Aorta (tissue), 5 donors: ENCODE measurements at regions not wholly inside any gene's neighbourhood (a gene's known extent, or its start where the extent isn't known, plus 50 kb on each side); places are given as distances from the start of the nearest gene placed in this dataset.

ENCODE experiments used
- ATAC-seq: fragments of 200-7000 bp; cut with Tn5 transposase; one replicate; pipeline ENCODE4 v1.9.1; 2022; ENCODE audit warnings: moderate library complexity; ENCODE audit not compliant: low FRiP score
- DNase-seq, 2 donors: peaks; one replicate each; pipeline ENCODE4 v3.0.0-alpha.2; 2020
- H3K27ac ChIP-seq, 2 donors: one replicate each; pipeline ENCODE4 v1.5.1; 2013; ENCODE audit warnings: low read length in 2 of 2, mild to moderate bottlenecking in 2 of 2, moderate library complexity in 2 of 2, control low read depth in 1 of 2, inconsistent platforms in 1 of 2, low read depth in 1 of 2
- H3K27me3 ChIP-seq, 2 donors: one replicate each; pipeline ENCODE4 v1.6.1; 2013; ENCODE audit warnings: control low read depth in 1 of 2, low read length in 1 of 2, mild to moderate bottlenecking in 1 of 2, moderate library complexity in 1 of 2; ENCODE audit not compliant: insufficient read depth in 2 of 2, control insufficient read depth in 1 of 2
- H3K36me3 ChIP-seq, 2 donors: one replicate each; pipeline ENCODE4 v1.6.1; 2013; ENCODE audit warnings: control low read depth in 1 of 2, low read length in 1 of 2, mild to moderate bottlenecking in 1 of 2; ENCODE audit not compliant: insufficient read depth in 2 of 2, control insufficient read depth in 1 of 2
- H3K4me1 ChIP-seq, 2 donors: one replicate each; pipeline ENCODE4 v1.6.1; 2013; ENCODE audit warnings: low read length in 2 of 2, control low read depth in 1 of 2, mild to moderate bottlenecking in 1 of 2, moderate library complexity in 1 of 2; ENCODE audit not compliant: insufficient read depth in 2 of 2, control insufficient read depth in 1 of 2
- H3K4me3 ChIP-seq, 2 donors: one replicate each; pipeline ENCODE4 v1.5.1; 2013; ENCODE audit warnings: low read length in 2 of 2, control low read depth in 1 of 2, mild to moderate bottlenecking in 1 of 2
- H3K9me3 ChIP-seq: one replicate; pipeline ENCODE4 v1.6.1; 2013; ENCODE audit warnings: mild to moderate bottlenecking, low read length; ENCODE audit not compliant: control insufficient read depth
- WGBS, 2 donors: extraction: QIAGEN DNeasy Blood & Tissue Kit; methylation state at CpG; one replicate each; pipeline ENCODE4 v1.1.7; 2013; 5-methylcytosine and 5-hydroxymethylcytosine counted together
- intact Hi-C, 2 donors: fragments of 100-400 bp; cut with DNase I; formaldehyde crosslinking; loops; one replicate each; pipeline versions ENCODE4 v1.14.2 to v1.15.0; 2022
- donor health status: healthy with polysubstance abuse.
- donor health status: Bipolar disorder and iron deficiency.
- donor health status: DM: no; HTN: no; CAD: no.
- donor health status: DM: no; HTN: no; CAD: no.
- donor health status: DM: yes; HTN: yes; CAD: no.

GRCh38 chr21:14690886-14691285, 144.8 kb upstream of the SAMSN1 start:
- Histone ChIP-seq H3K4me3 (no peak overlapping the region), H3K4me1 (no peaks in the 10 kb centered on the region), H3K9me3 (no peaks in the 10 kb centered on the region), H3K27ac (no peak overlapping the region), H3K36me3 (no peaks in the 10 kb centered on the region), H3K27me3 (no peaks in the 10 kb centered on the region)
- no peak for DNase-seq
- ATAC-seq, result no peak
- intact Hi-C loops, result no loop called here
- 77 to 88% methylated on average over 2 of the region's 2 CpGs for WGBS, 2 donors

- no peaks in the 10 kb centered on the region for H3K36me3 ChIP-seq
Measured at GRCh38 chr21:14688936-14689335, 142.8 kb upstream of the SAMSN1 start.

GRCh38 chr21:14688412-14688811, 142.3 kb upstream of the SAMSN1 start:
- intact Hi-C loops, result no loop called here
- Histone ChIP-seq H3K4me1 (no peaks in the 10 kb centered on the region), H3K36me3 (no peaks in the 10 kb centered on the region), H3K27ac (no peak overlapping the region), H3K9me3 (no peaks in the 10 kb centered on the region), H3K27me3 (no peaks in the 10 kb centered on the region), H3K4me3 (no peak overlapping the region)
- WGBS, 2 donors, result 89 to 95% methylated on average over 3 of the region's 3 CpGs
- ATAC-seq (no peak), DNase-seq (no peak)

More at GRCh38 chr21:14688936-14689335, 142.8 kb upstream of the SAMSN1 start:
- H3K4me1 ChIP-seq, result no peaks in the 10 kb centered on the region
- WGBS, 2 donors, result 70 to 86% methylated on average over 3 of the region's 3 CpGs
- H3K27me3 ChIP-seq, result no peaks in the 10 kb centered on the region
- no peak for ATAC-seq
- no peak overlapping the region for H3K4me3 ChIP-seq
- no peak for DNase-seq
- intact Hi-C loops, result no loop called here
- no peaks in the 10 kb centered on the region for H3K9me3 ChIP-seq
- H3K27ac ChIP-seq, result no peak overlapping the region

- Histone ChIP-seq H3K4me1 (no peaks in the 10 kb centered on the region), H3K9me3 (no peaks in the 10 kb centered on the region), H3K4me3 (no peak overlapping the region), H3K27me3 (no peaks in the 10 kb centered on the region), H3K36me3 (no peaks in the 10 kb centered on the region), H3K27ac (no peak overlapping the region)
- ATAC-seq (no peak), DNase-seq (no peak)
- intact Hi-C loops, result no loop called here
Measured at GRCh38 chr21:14687268-14687625, 141.1 kb upstream of the SAMSN1 start.

- Histone ChIP-seq H3K9me3 (no peaks in the 10 kb centered on the region), H3K36me3 (no peaks in the 10 kb centered on the region), H3K27ac (no peak overlapping the region), H3K27me3 (no peaks in the 10 kb centered on the region), H3K4me3 (no peak overlapping the region), H3K4me1 (no peaks in the 10 kb centered on the region)
- no peak for DNase-seq
- WGBS, 2 donors, result 64 to 65% methylated on average over 8 of the region's 8 CpGs
- intact Hi-C loops, result no loop called here
- ATAC-seq, result no peak
Measured at GRCh38 chr21:14686466-14687267, 140.6 kb upstream of the SAMSN1 start.

GRCh38 chr21:14685568-14685967, 139.5 kb upstream of the SAMSN1 start:
- no peak for ATAC-seq
- Histone ChIP-seq H3K27me3 (no peaks in the 10 kb centered on the region), H3K9me3 (no peaks in the 10 kb centered on the region), H3K36me3 (no peaks in the 10 kb centered on the region), H3K4me3 (no peak overlapping the region), H3K4me1 (no peaks in the 10 kb centered on the region), H3K27ac (no peak overlapping the region)
- WGBS, 2 donors, result 58 to 75% methylated on average over 2 of the region's 2 CpGs
- intact Hi-C loops, result no loop called here
- no peak for DNase-seq

GRCh38 chr21:14684071-14684470, 138.0 kb upstream of the SAMSN1 start:
- no peaks in the 10 kb centered on the region for H3K36me3 ChIP-seq
- no peaks in the 10 kb centered on the region for H3K27me3 ChIP-seq
- H3K9me3 ChIP-seq, result no peaks in the 10 kb centered on the region
- DNase-seq (no peak), ATAC-seq (no peak)
- no peaks in the 10 kb centered on the region for H3K4me1 ChIP-seq
- H3K27ac ChIP-seq, result no peak overlapping the region
- intact Hi-C loops, result no loop called here
- WGBS, 2 donors, result 73 to 84% methylated on average over 4 of the region's 4 CpGs
- H3K4me3 ChIP-seq, result no peak overlapping the region

- Histone ChIP-seq H3K27ac (no peak overlapping the region), H3K9me3 (no peaks in the 10 kb centered on the region), H3K4me1 (no peaks in the 10 kb centered on the region), H3K27me3 (no peaks in the 10 kb centered on the region), H3K36me3 (no peaks in the 10 kb centered on the region), H3K4me3 (no peak overlapping the region)
- intact Hi-C loops, result no loop called here
- DNase-seq (no peak), ATAC-seq (no peak)
Measured at GRCh38 chr21:14683063-14683462, 136.9 kb upstream of the SAMSN1 start.

GRCh38 chr21:14678973-14679574, 133.0 kb upstream of the SAMSN1 start:
- DNase-seq, result no peak
- no peaks in the 10 kb centered on the region for H3K27me3 ChIP-seq

More at GRCh38 chr21:14678973-14679574, 133.0 kb upstream of the SAMSN1 start:
- Histone ChIP-seq H3K27ac (no peak overlapping the region), H3K9me3 (no peaks in the 10 kb centered on the region), H3K4me3 (no peak overlapping the region), H3K4me1 (no peaks in the 10 kb centered on the region), H3K36me3 (no peaks in the 10 kb centered on the region)
- intact Hi-C loops, result no loop called here
- ATAC-seq, result no peak
- WGBS, 2 donors, result 63 to 76% methylated on average over 3 of the region's 3 CpGs
